Pancreas (tissue), 10 donors: ENCODE measurements at regions not wholly inside any gene's neighbourhood (a gene's known extent, or its start where the extent isn't known, plus 50 kb on each side); places are given as distances from the start of the nearest gene placed in this dataset.
"Not testable (repeated sequence)": the region's sequence is repeated elsewhere in the genome, so short reads cannot be mapped to it uniquely, and the experiment has no call there.

Source experiments
- ATAC-seq, 4 donors: fragments of 200-7000 bp; cut with Tn5 transposase; one replicate each; pipeline versions ENCODE4 v1.8.0 to v1.9.1; 2020; ENCODE audit warnings: mild to moderate bottlenecking in 4 of 4, moderate library complexity in 4 of 4
- DNase-seq, 6 donors: peaks; one replicate each; pipeline ENCODE4 v3.0.0-alpha.2; 2020
- FAIRE-seq: peaks from 2 replicates; lab custom pipeline; 2012; peaks lifted over from hg19 to GRCh38; lab: Jason Lieb, UNC
- H3K27ac ChIP-seq, 4 donors: fragments of 200-600 bp; sonication (generic); 1 replicate in 3 of 4; 2 replicates in 1 of 4; pipeline versions ENCODE4 v1.5.0 to v1.8.0; 2020
- H3K27me3 ChIP-seq, 4 donors: fragments of 200-600 bp; one replicate each; pipeline ENCODE4 v1.8.0; 2021
- H3K36me3 ChIP-seq, 3 donors: fragments of 200-600 bp; sonication (generic) in 1 of 3; one replicate each; pipeline versions ENCODE4 v1.5.0 to v1.8.0; 2020 to 2021
- H3K4me1 ChIP-seq, 3 donors: fragments of 200-600 bp; one replicate each; pipeline ENCODE4 v1.8.0; 2021
- H3K4me3 ChIP-seq, 4 donors: fragments of 200-600 bp; sonication (generic) in 2 of 4; one replicate each; pipeline versions ENCODE4 v1.5.0 to v1.8.0; 2020 to 2021
- H3K9me3 ChIP-seq, 4 donors: fragments of 200-600 bp; one replicate each; pipeline ENCODE4 v1.8.0; 2021
- WGBS, 2 donors: extraction: QIAGEN DNeasy Blood & Tissue Kit; methylation state at CpG; one replicate each; pipeline ENCODE4 v1.1.7; 2013; 5-methylcytosine and 5-hydroxymethylcytosine counted together
- intact Hi-C, 3 donors: fragments of 100-400 bp; cut with DNase I; formaldehyde crosslinking; loops; one replicate each; pipeline versions ENCODE4 v1.11.1 to v1.14.2; 2022
- TF ChIP-seq, protein P1 (sequence below), 4 donors: fragments of 200-600 bp; sonication (generic) in 3 of 4; IDR thresholded peaks; one replicate each; pipeline versions ENCODE4 v1.5.0 to v1.8.0; 2021; ENCODE audit warnings: antibody characterized with exemption in 4 of 4
- donor health status: healthy with polysubstance abuse.
- donor health status: DM: no; HTN: no; CAD: no; lungs with moderate emphysema.
- donor health status: DM: no; HTN: no; CAD: no.
- donor health status: control.
- donor health status: control.
- donor health status: Bipolar disorder and iron deficiency.
- donor health status: DM: yes; HTN: yes; CAD: no.
- donor health status: DM: no; HTN: no; CAD: no.
- donor health status: DM: no; HTN: no; CAD: no.
- donor health status: DM: yes; HTN: yes; CAD: no.

DNA sequence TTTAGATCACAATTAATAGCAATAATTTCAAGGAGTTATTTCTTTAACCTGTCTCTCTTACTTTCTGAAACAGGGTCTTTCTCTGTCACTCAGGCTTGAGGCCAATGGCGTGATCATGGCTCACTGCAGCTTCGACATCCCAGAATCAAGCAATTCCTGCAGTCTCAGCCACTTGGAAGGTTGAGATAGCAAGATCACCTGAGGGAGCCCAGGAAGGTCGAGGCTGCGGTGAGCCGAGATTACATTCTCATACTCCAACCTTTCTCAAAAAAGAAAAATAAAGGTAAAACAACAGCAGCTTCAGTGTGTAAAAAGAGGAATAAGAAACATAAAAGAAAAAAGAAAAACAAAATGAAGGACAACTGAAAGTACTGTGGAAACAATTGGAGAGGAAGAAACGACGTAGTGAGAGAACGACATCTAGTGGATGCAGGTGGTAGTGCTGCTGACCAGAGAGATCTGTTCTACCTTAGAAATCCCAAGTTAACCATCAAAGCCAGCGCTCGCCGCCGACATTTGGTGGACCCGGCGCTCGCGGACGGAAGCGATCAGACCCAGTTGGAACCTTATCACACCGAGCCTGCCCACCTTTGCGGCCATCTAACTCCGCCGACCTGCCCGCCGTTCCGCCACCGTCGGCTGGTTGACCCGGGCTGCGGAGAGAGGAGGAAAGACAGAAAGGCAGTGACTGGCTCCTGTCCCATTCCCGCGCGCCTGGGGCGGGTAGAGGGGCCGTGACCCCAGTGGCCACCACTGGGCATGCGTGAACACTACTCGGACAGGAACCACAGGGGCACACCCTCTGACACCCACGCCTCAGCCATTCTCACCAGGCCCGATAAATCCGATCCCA, 196.1 kb downstream of the ALG10 start:
- DNase-seq (peak in 5 of 6 donors; percentile 50 to 79 (median 70)), ATAC-seq (peak; percentile 86 to 97 (median 94)), FAIRE-seq (no peak)
- intact Hi-C loops, result loop anchor here in 1 of 3 donors (10.0 kb wide), 1 partner anchor 94 kb away; no protein-coding TSS in a partner anchor
- H3K36me3 ChIP-seq, result no peaks in the 10 kb centered on the region
- H3K4me3 ChIP-seq, result peak overlapping the region; percentile 5 to 61 (median 32)
- no peaks in the 10 kb centered on the region for H3K27me3 ChIP-seq
- H3K27ac ChIP-seq, result peak overlapping the region in 2 of 4 donors; percentile 8 to 9
- TF ChIP-seq, protein P1, sequence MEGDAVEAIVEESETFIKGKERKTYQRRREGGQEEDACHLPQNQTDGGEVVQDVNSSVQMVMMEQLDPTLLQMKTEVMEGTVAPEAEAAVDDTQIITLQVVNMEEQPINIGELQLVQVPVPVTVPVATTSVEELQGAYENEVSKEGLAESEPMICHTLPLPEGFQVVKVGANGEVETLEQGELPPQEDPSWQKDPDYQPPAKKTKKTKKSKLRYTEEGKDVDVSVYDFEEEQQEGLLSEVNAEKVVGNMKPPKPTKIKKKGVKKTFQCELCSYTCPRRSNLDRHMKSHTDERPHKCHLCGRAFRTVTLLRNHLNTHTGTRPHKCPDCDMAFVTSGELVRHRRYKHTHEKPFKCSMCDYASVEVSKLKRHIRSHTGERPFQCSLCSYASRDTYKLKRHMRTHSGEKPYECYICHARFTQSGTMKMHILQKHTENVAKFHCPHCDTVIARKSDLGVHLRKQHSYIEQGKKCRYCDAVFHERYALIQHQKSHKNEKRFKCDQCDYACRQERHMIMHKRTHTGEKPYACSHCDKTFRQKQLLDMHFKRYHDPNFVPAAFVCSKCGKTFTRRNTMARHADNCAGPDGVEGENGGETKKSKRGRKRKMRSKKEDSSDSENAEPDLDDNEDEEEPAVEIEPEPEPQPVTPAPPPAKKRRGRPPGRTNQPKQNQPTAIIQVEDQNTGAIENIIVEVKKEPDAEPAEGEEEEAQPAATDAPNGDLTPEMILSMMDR (IDR thresholded peaks at IDR 0.05), result peak; percentile 77 to 93 (median 84)
- H3K4me1 ChIP-seq, result peaks cover 0 to 3% (median 0%) of the 10 kb centered on the region in 3 donors
- no peaks in the 10 kb centered on the region for H3K9me3 ChIP-seq
- 4 to 8% methylated on average over 39 of the region's 39 CpGs for WGBS, 2 donors

DNA sequence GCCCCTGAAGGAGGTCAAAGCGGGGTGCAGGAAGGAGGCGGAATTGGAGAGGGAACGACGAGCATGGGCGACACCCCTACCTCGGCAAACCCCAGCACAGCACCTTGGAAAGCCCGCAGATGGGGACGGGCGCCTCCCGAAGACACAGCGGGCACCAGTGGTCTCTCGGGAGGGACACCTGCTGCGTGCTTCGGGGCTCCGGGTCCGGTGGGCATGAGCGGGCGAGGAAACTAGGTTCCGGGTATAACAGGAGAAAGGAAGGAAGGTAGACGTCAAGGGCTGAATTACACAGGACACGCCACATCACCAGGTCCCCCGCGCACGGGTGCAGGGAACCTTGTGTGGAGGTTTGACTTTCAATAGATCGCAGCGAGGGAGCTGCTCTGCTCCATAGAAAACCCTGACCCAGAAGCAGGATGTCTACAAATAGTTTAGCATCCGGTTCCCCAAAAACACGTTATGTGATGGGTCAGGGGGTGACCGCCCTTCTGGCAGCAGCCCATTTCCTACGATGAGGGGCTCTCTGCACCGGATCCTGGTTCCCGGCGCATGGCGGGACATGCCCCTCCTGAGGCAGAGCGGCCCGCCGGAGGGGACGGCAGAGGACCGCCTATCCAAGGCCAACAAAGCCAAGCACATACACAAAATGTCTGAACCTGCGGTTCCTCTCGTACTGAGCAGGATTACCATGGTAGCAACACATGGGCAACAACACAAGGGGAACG, 196.9 kb downstream of the ALG10 start:
- Histone ChIP-seq H3K27ac (no peak overlapping the region), H3K9me3 (no peaks in the 10 kb centered on the region), H3K36me3 (no peaks in the 10 kb centered on the region), H3K4me1 (peaks cover 0 to 3% (median 0%) of the 10 kb centered on the region in 3 donors), H3K27me3 (no peaks in the 10 kb centered on the region), H3K4me3 (peak overlapping the region; percentile 5 to 61 (median 32))
- DNase-seq, result peak in 1 of 6 donors; percentile 13
- FAIRE-seq, result no peak
- ATAC-seq, result peak; percentile 24 to 62 (median 52)
- intact Hi-C loops, result loop anchor here in 1 of 3 donors (10.0 kb wide), 1 partner anchor 94 kb away; no protein-coding TSS in a partner anchor
- 34 to 37% methylated on average over 42 of the region's 42 CpGs for WGBS, 2 donors
- TF ChIP-seq, protein P1 (IDR thresholded peaks at IDR 0.05), result no peak

- WGBS, 2 donors, result 89% methylated on average over 13 of the region's 13 CpGs
- DNase-seq, H3K36me3 ChIP-seq, H3K9me3 ChIP-seq, ATAC-seq, H3K4me3 ChIP-seq, H3K4me1 ChIP-seq, FAIRE-seq, H3K27ac ChIP-seq, intact Hi-C loops, H3K27me3 ChIP-seq: not testable (repeated sequence)
Measured at GRCh38 chr12:34220079-34220478, 197.8 kb downstream of the ALG10 start.

DNA sequence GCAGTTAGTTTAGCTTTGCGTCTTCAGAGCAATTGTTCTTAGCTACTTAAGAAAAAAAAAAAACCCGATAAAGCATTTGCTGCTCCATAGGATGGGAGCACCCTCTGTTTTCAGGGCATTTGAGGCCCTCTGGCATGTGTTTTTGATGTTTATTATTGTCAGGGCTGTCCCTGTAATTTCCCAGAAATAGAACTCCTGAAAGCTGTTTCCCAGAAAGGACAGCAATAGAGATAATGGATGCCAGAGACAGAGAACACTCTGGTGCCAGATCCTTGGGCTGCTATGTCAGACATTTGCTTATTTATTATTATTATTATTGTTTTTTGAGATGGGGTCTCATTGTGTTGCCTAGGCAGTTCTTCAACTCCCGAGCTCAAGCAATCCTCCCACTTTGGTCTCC, 201.3 kb downstream of the ALG10 start:
- DNase-seq (no peak), FAIRE-seq (no peak), ATAC-seq (no peak)
- Histone ChIP-seq H3K4me3 (no peak overlapping the region), H3K9me3 (no peaks in the 10 kb centered on the region), H3K4me1 (no peaks in the 10 kb centered on the region), H3K27me3 (no peaks in the 10 kb centered on the region), H3K36me3 (no peaks in the 10 kb centered on the region), H3K27ac (no peak overlapping the region)
- WGBS, 2 donors, result 55 to 67% methylated on average over 3 of the region's 3 CpGs
- intact Hi-C loops, result no loop called here
- TF ChIP-seq, protein P1 (IDR thresholded peaks at IDR 0.05), result no peak

DNA sequence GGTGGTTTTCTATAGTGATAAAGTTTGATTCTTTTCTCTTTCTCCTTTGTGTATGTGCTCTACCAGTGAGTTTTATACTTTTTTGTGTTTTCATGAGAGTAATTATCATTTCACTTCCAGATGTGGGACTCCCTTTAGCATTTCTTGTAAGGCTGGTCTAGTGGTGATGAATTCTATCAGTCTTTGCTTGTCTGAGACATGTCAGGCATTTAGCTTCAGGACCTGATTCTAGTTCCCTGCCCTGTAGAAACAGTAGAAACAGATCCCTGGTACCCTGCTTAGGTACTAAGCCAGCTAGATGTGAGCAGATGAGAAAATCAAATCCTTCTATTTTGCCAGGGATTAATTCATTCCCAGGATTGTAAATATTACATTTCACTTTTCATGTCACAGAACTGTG, 203.7 kb downstream of the ALG10 start:
- DNase-seq, H3K36me3 ChIP-seq, H3K4me3 ChIP-seq, H3K27ac ChIP-seq, H3K4me1 ChIP-seq, H3K27me3 ChIP-seq, FAIRE-seq, intact Hi-C loops, ATAC-seq, H3K9me3 ChIP-seq: not testable (repeated sequence)

DNA sequence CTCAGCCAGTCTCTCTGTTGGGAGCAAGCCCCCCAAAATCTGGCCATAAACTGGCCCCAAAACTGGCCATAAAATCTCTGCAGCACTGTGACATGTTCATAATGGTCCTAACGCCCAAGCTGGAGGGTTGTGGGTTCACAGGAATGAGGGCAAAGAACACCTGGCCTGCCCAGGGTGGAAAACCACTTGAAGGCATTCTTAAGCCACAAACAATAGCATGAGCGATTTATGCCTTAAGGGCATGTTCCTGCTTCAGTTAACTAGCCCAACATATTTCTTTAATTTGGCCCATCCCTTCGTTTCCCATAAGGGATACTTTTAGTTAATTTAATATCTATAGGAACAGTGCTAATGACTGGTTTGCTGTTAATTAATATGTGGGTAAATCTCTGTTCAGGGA, 205.8 kb downstream of the ALG10 start:
- H3K27ac ChIP-seq, ATAC-seq, H3K4me3 ChIP-seq, H3K36me3 ChIP-seq, H3K4me1 ChIP-seq, intact Hi-C loops, H3K27me3 ChIP-seq, FAIRE-seq, H3K9me3 ChIP-seq, DNase-seq: not testable (repeated sequence)
- 39 to 42% methylated on average over 3 of the region's 3 CpGs for WGBS, 2 donors

- 69 to 77% methylated on average over 2 of the region's 2 CpGs for WGBS, 2 donors
- FAIRE-seq, intact Hi-C loops, H3K9me3 ChIP-seq, DNase-seq, H3K27ac ChIP-seq, H3K4me1 ChIP-seq, ATAC-seq, H3K36me3 ChIP-seq, H3K27me3 ChIP-seq, H3K4me3 ChIP-seq: not testable (repeated sequence)
Measured at GRCh38 chr12:34229033-34229432, 206.7 kb downstream of the ALG10 start.
